Fibroblast of skin of back (primary cell): ENCODE measurements at regions not wholly inside any gene's neighbourhood (a gene's known extent, or its start where the extent isn't known, plus 50 kb on each side); places are given as distances from the start of the nearest gene placed in this dataset.

Experiments
- DNase-seq: peaks from one replicate; pipeline ENCODE4 v3.0.0-alpha.2; 2013

DNA sequence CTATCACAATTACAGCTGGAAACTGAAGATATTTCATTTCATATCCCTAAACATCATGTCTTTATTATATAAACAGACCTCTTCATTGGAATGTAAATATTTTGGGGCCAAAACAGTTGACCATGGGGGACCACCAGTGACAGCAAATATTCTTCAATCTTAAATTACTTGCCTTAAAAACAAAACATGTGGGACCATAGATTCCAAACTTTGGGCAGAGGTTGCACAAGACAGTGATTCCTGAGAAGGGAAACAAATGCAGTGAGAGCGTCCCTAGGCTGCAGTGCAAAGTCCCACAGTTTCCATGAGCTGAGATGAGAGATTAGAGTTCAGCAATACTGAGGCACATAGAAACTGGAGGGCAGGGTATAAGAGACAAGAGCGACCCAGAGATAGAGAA lies 818.9 kb downstream of the CBLN2 start:
- no peak for DNase-seq

DNA sequence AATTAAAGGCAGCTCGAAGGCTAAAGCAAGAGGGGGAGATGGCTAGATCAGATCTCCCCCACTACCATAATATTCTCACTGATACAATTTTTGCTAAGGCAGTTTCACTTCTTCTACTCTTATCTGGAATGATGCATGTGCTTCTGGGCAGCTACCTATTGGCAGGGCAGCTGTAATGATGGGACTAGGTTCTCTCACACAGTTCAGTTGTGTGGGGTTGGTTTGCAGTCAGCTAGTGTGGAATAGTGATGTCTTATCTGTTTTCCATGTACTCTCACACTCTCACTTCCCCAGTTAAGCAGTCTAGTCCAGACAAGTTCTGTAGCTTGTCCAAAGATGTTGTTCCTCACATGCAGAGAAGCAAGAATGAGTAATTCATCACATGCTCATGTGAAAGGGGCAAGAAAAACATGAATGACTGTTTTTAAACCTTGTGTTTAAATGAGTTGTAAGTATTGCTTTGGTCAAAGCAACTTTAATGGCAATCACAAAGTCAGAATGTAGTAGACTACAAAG lies 836.1 kb downstream of the CBLN2 start:
- no peak for DNase-seq

GRCh38 chr18:71707400-71707799 lies 836.7 kb downstream of the CBLN2 start:
- DNase-seq = no peak

DNA sequence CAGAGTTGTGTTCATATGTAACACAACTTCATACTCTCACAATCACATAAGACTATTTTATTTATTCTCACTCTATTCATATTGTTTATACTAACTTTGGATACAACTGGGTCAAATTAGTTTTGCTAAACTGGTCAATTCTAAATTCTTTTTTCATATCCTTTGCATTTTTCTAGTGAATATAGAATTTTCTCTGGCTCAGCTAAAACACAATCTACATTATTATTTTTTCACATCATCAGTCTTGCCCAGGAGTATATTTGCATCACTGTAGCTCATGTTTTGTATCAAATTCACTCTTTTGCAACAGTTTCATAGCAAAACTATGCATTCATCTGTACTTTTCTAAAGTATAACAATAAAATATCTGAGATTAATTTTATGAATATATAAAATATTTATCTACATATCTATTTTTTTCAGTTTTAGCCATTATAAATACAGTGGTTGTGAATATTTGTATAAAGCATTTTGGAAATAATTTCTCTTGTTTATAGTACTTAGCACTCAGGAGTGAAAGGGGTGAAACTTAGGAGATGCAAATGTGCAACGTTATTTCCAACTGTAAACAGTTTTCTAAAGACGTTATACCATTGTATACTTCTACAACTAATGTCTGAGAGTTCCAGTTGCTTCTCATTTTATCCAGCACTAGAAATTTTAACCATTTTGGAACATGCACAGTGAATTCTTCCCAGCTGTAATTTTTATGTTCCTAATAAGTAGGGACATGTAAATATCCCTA lies 854.6 kb downstream of the CBLN2 start:
- no peak for DNase-seq

- no peak for DNase-seq
These were observed 861.6 kb downstream of the CBLN2 start for GRCh38 chr18:71682591-71682990.

DNA sequence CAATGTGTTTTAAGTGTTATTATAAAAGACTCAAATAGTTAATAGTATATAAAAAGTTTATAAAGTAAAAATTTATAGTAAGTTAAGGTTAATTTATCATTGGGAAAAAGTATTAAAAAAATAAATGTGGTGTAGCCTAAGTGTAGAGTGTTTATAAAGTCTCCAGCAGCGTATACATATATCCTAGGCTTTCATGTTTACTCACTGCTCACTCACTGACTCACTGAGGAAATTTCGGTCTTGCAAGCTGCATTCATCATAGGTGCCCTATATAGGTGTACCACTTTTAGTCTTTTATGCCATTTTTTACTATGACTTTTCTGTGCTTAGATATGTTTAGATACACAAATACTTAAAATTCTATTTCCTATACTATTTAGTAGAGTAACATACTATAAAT lies 866.0 kb downstream of the CBLN2 start:
- no peak for DNase-seq

DNA sequence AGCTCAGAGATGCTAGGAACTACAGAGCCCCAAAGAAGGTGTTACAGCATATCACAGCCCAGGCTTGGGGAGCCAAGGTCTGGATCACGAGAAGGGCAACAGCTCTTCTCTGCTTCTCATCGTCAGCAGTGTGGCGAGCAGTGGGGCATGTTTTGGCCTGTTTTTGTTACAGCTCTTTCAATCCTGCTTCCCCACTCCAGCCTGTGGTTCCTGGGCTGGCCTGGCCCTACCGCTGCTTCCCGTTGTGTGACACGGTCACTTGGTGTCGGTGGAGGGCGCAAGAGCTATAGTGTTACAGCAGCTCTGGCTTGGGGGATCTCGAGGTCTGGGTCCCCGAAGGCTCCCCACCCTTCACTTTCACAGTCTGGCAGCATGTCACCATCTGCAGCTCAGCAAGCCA lies 870.2 kb downstream of the CBLN2 start:
- no peak for DNase-seq

GRCh38 chr18:71673498-71673897 lies 870.6 kb downstream of the CBLN2 start:
- no peak for DNase-seq

- no peak for DNase-seq
These were observed 877.7 kb downstream of the CBLN2 start for GRCh38 chr18:71666481-71666880.

DNA sequence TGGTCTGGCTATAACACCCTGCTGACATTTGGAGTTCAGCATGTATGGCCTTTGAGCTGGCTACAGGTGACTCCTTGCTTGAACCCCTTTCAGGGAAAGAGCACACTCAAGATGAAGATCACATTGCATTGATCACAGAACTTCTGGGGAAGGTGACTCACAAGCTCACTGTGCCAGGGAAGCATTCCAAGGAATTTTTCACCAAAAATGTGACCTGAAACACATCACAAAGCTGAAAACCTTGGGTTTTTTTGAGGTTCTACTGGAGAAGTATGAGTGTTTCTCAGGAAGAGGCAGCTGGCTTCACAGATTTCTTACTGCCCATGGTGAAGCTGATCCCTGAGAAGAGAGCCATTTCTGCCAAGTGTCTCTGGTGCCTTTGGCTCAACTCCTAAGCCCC lies 879.0 kb downstream of the CBLN2 start:
- DNase-seq = peak; percentile 17

DNA sequence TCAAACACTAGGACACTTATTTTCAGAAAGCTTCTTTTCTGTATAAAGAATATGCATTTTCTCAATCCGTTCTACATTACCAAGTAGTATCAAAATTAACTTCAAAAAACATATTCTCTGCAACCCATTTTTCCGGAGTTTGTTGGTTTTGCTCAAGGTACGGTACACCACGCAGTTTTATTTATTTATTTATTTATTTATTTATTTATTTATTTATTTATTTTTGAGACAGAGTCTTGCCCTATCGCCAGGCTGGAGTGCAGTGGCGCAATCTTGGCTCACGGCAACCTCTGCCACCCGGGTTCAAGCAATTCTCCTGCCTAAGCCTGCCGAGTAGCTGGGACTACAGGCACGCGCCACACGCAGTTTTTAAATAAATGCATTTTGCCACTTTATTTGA lies 900.3 kb downstream of the CBLN2 start:
- DNase-seq = no peak

- DNase-seq = peak; percentile 22
These were observed 913.4 kb downstream of the CBLN2 start for GRCh38 chr18:71630696-71631095.

DNA sequence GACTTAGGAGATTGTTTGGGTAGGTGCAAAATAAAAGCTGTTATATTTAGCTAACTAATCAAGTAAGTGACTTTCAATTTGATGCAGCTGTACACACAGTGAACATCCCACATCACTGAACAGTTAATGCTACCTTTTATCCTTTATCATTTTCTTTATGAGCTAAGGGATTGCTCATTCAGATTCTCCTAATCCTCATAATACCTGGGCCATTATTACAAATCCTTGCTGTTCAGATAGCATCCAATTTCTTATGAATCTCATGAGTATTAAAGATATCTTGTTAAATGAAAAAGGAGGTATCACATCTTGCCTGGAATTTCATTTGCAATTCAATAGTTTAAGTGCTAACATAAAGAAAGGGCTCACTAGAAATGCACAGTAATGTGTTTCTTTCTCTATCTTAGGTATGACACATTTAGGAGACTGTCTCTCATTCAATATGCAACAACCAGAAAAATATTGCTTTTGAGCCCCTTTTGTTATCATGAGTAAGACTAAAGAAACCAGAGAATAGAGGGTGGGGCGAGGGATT lies 918.5 kb downstream of the CBLN2 start:
- no peak for DNase-seq

GRCh38 chr18:71598374-71598773 lies 945.8 kb downstream of the CBLN2 start:
- DNase-seq = peak; percentile 58

DNA sequence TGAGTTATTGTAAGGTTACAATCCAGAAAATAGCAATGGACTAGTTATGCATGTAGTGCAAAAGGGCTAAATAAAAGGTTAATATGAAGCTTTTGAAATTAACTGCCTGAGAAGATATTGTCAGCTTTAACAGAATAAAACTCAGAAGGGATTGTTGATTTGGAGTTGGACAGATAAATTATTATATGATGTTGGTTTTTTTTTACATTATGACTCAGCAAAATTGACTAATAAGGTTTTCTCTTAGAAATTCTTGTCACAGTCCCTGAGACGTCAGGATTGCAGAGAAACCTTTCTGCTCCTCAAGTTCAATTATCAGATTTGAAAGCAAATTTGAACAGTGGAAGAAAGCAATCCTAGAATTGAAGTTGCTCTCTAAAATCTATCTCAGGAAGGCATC lies 946.9 kb downstream of the CBLN2 start:
- DNase-seq = no peak

- DNase-seq = no peak
These were observed 960.9 kb downstream of the CBLN2 start for GRCh38 chr18:71583252-71583651.

- no peak for DNase-seq
These were observed 989.5 kb downstream of the CBLN2 start for GRCh38 chr18:71554686-71555085.

- no peak for DNase-seq
These were observed 1002.5 kb downstream of the CBLN2 start for GRCh38 chr18:71541643-71542042.

- DNase-seq = peak; percentile 5
These were observed 1014.3 kb downstream of the CBLN2 start for GRCh38 chr18:71529703-71530303.

DNA sequence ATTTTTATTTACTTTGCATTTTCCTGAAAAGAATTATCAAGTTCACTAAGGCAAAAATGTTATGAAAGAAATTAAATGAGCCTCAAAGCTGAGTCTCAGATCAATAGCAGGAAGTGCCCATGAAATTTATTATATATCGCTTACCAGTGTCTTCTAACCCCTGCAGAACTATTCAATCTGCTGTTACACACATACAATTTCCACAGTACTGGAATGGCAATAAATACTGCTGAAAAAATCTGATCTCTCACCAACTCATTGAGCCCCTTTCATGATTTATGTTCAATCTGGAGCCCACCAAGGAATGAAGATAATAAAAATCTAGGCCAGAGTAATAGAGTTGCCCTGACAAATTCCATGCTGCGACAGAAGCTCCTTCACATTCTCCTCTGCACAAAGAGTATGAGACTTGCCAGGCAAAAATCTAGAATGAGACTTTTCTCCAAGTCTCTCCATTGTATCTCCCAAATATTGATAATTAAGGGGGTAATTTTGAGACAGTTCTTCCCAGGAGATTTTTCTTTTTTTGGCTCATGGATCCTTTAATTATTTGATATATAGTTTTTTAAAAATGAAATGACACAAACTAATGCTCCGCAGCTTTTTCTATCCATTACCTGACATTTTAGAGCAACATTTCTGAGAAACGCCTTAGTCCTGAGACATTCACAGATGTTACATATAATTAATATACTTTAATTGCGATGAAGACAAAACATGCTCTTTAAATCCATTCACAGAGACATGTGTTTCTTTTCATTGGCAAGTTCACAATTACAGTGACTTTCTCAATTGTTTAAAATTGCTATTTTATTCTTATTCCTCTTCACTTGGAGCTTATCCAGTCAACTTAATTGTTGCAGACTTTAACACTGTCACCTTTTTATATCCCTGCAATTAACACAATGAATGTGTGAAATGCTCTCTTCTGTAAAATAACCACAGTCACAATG lies 1020.4 kb downstream of the CBLN2 start:
- no peak for DNase-seq

GRCh38 chr18:71505526-71505925 lies 1038.6 kb downstream of the CBLN2 start:
- no peak for DNase-seq

GRCh38 chr18:71503222-71503621 lies 1040.9 kb downstream of the CBLN2 start:
- DNase-seq = no peak

DNA sequence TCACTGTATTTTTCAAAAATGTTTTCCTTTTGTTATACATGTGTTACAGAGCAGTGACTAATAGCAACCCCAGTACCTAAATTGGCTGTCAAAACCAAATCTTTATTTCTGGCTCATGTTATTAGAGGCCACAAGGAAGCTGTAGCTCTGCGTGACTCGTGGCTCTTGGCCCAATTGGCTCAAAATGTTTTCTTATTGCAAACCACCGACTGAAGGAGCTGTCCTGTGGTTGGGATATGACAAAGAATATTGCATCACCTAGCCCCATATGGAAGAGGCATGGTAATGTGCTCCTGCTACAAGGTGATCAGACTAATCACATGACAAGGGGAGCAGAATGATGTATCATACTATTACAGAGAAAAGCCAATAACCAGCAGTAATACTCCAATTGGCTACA lies 1058.5 kb downstream of the CBLN2 start:
- DNase-seq = peak; percentile 4
